ENCODE measurements at regions not wholly inside any gene's neighbourhood (a gene's known extent, or its start where the extent isn't known, plus 50 kb on each side); places are given as distances from the start of the nearest gene placed in this dataset.
A peak's percentile ranks its signal among the peaks of the same experiment; 100 is the strongest.

- Histone ChIP-seq H3K36me3 (ENCODE audit: control insufficient read depth, insufficient read depth, low read length) (no peaks in the 10 kb centered on the region), H3K9me3 (no peaks in the 10 kb centered on the region), H3K27me3 (replicated peaks; ENCODE audit: control insufficient read depth, insufficient read depth, low read length) (no peaks in the 10 kb centered on the region), H3K4me3 (ENCODE audit: low read depth, low read length) (no peak overlapping the region), H3K4me1 (peaks cover 10% of the 10 kb centered on the region)
- ChIA-PET POLR2A (no interaction called here), CTCF (no interaction called here)
- peaks cover 8% of the 10 kb centered on the region for H3K9me3 Mint-ChIP-seq (ENCODE audit: unreplicated experiment)
- intact Hi-C loops (cut with micrococcal nuclease; ENCODE audit: unreplicated experiment): no loop called here
- no peaks in the 10 kb centered on the region for H3K36me3 Mint-ChIP-seq (ENCODE audit: insufficient read depth, unreplicated experiment)
- peaks cover 12% of the 10 kb centered on the region for H3K4me1 Mint-ChIP-seq (ENCODE audit: low read depth, unreplicated experiment)
- BruUV-seq (replicated peaks): no TSS peak
- H3K27ac Mint-ChIP-seq (ENCODE audit: unreplicated experiment): no peak overlapping the region
- no peak for DNase-seq
- peaks cover 2% of the 10 kb centered on the region for H3K27me3 Mint-ChIP-seq (ENCODE audit: insufficient read depth, unreplicated experiment)
- TF ChIP-seq, protein P1, sequence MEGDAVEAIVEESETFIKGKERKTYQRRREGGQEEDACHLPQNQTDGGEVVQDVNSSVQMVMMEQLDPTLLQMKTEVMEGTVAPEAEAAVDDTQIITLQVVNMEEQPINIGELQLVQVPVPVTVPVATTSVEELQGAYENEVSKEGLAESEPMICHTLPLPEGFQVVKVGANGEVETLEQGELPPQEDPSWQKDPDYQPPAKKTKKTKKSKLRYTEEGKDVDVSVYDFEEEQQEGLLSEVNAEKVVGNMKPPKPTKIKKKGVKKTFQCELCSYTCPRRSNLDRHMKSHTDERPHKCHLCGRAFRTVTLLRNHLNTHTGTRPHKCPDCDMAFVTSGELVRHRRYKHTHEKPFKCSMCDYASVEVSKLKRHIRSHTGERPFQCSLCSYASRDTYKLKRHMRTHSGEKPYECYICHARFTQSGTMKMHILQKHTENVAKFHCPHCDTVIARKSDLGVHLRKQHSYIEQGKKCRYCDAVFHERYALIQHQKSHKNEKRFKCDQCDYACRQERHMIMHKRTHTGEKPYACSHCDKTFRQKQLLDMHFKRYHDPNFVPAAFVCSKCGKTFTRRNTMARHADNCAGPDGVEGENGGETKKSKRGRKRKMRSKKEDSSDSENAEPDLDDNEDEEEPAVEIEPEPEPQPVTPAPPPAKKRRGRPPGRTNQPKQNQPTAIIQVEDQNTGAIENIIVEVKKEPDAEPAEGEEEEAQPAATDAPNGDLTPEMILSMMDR (IDR thresholded peaks at IDR 0.05; ENCODE audit: insufficient read depth in 1 of 2, low read depth in 1 of 2, low read length in 1 of 2, severe bottlenecking in 1 of 2, unreplicated experiment in 1 of 2): no peak
- no peak overlapping the region for H3K4me3 Mint-ChIP-seq (ENCODE audit: unreplicated experiment)
Measured at GRCh38 chr9:108537756-108538155, 318.0 kb downstream of the ACTL7B start.

DNA sequence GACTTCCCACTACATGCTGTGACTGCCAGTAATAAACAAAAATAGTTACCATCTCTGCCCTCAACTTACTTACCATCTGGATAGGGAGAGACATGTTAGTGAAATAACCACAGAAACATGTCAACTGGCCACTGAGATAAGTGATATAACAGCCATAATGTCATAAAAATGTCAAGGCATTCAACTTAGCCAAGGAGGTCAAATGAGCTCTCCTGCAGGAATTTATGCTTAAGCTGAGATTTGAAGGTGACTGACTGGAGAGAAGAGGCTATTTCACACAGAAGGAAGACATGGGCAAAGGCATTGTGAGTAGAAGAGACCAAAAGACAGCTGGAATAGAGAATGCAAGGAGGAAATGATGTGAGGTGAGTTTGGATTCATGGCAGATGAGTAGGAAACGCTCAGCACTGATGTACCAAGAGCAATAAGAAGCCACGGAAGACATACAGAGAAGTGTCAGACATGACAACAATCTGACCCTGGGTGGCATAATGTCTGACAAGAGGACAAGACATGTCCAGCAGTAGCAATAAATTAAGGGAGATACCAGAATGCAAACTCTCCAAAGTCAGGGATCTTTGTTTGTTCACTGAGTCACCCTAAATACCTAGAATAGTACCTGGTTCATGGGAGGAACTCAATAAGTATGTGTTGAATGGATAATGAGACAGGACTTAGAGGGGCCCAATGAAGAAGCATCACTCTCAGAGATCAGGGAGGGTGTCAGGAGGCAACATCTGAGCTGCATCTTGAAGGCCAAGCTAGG is 318.8 kb downstream of the ACTL7B start:
- no peaks in the 10 kb centered on the region for H3K36me3 Mint-ChIP-seq (ENCODE audit: insufficient read depth, unreplicated experiment)
- Histone ChIP-seq H3K36me3 (ENCODE audit: control insufficient read depth, insufficient read depth, low read length) (no peaks in the 10 kb centered on the region), H3K27me3 (replicated peaks; ENCODE audit: control insufficient read depth, insufficient read depth, low read length) (no peaks in the 10 kb centered on the region), H3K9me3 (no peaks in the 10 kb centered on the region), H3K4me3 (ENCODE audit: low read depth, low read length) (no peak overlapping the region), H3K4me1 (peaks cover 8% of the 10 kb centered on the region)
- intact Hi-C loops (cut with micrococcal nuclease; ENCODE audit: unreplicated experiment): no loop called here
- H3K27me3 Mint-ChIP-seq (ENCODE audit: insufficient read depth, unreplicated experiment): peaks cover 2% of the 10 kb centered on the region
- H3K4me3 Mint-ChIP-seq (ENCODE audit: unreplicated experiment): no peak overlapping the region
- peaks cover 12% of the 10 kb centered on the region for H3K4me1 Mint-ChIP-seq (ENCODE audit: low read depth, unreplicated experiment)
- H3K27ac Mint-ChIP-seq (ENCODE audit: unreplicated experiment): no peak overlapping the region
- CTCF ChIA-PET: no interaction called here
- peaks cover 8% of the 10 kb centered on the region for H3K9me3 Mint-ChIP-seq (ENCODE audit: unreplicated experiment)
- TF ChIP-seq, protein P1 (IDR thresholded peaks at IDR 0.05; ENCODE audit: insufficient read depth in 1 of 2, low read depth in 1 of 2, low read length in 1 of 2, severe bottlenecking in 1 of 2, unreplicated experiment in 1 of 2): no peak
- no TSS peak for BruUV-seq (replicated peaks)
- DNase-seq: no peak
- POLR2A ChIA-PET: no interaction called here

GRCh38 chr9:108535526-108535925 is 320.3 kb downstream of the ACTL7B start:
- Histone ChIP-seq H3K36me3 (ENCODE audit: control insufficient read depth, insufficient read depth, low read length) (no peaks in the 10 kb centered on the region), H3K27me3 (replicated peaks; ENCODE audit: control insufficient read depth, insufficient read depth, low read length) (no peaks in the 10 kb centered on the region), H3K4me1 (peaks cover 8% of the 10 kb centered on the region), H3K4me3 (ENCODE audit: low read depth, low read length) (no peak overlapping the region), H3K9me3 (no peaks in the 10 kb centered on the region)
- POLR2A ChIA-PET: no interaction called here
- Mint-ChIP-seq H3K4me3 (ENCODE audit: unreplicated experiment) (no peak overlapping the region), H3K9me3 (ENCODE audit: unreplicated experiment) (peaks cover 8% of the 10 kb centered on the region), H3K4me1 (ENCODE audit: low read depth, unreplicated experiment) (peaks cover 12% of the 10 kb centered on the region), H3K36me3 (ENCODE audit: insufficient read depth, unreplicated experiment) (no peaks in the 10 kb centered on the region), H3K27me3 (ENCODE audit: insufficient read depth, unreplicated experiment) (peaks cover 2% of the 10 kb centered on the region), H3K27ac (ENCODE audit: unreplicated experiment) (no peak overlapping the region)
- TF ChIP-seq, protein P1 (IDR thresholded peaks at IDR 0.05; ENCODE audit: insufficient read depth in 1 of 2, low read depth in 1 of 2, low read length in 1 of 2, severe bottlenecking in 1 of 2, unreplicated experiment in 1 of 2): peak; percentile 38 to 51
- no TSS peak for BruUV-seq (replicated peaks)
- DNase-seq: peak in 1 of 2 experiments; percentile 25
- intact Hi-C loops (cut with micrococcal nuclease; ENCODE audit: unreplicated experiment): no loop called here
- CTCF ChIA-PET: no interaction called here

Measured in Caco-2 (cell line).